Osteocyte (in vitro differentiated cells): ENCODE measurements at regions not wholly inside any gene's neighbourhood (a gene's known extent, or its start where the extent isn't known, plus 50 kb on each side); places are given as distances from the start of the nearest gene placed in this dataset.

Experiments used
- DNase-seq: peaks from one replicate; pipeline ENCODE4 v3.0.0; 2021; ENCODE audit warnings: mixed read lengths; ENCODE audit not compliant: unreplicated experiment; ENCODE audit errors: extremely low spot score
- H3K27ac Mint-ChIP-seq: one replicate; pipeline ENCODE4 v1.8.0; 2021; ENCODE audit warnings: mild to moderate bottlenecking, mixed read lengths; ENCODE audit not compliant: unreplicated experiment
- H3K27me3 Mint-ChIP-seq: one replicate; pipeline ENCODE4 v1.8.0; 2021; ENCODE audit warnings: mixed read lengths; ENCODE audit not compliant: unreplicated experiment
- H3K36me3 Mint-ChIP-seq: one replicate; pipeline ENCODE4 v1.8.0; 2021; ENCODE audit warnings: mixed read lengths; ENCODE audit not compliant: unreplicated experiment
- H3K4me1 Mint-ChIP-seq: one replicate; pipeline ENCODE4 v1.8.0; 2021; ENCODE audit warnings: mixed read lengths; ENCODE audit not compliant: unreplicated experiment
- H3K4me3 Mint-ChIP-seq: one replicate; pipeline ENCODE4 v1.8.0; 2021; ENCODE audit warnings: mild to moderate bottlenecking, moderate library complexity, mixed read lengths; ENCODE audit not compliant: unreplicated experiment
- H3K9me3 Mint-ChIP-seq: one replicate; pipeline ENCODE4 v1.8.0; 2021; ENCODE audit warnings: mixed read lengths; ENCODE audit not compliant: unreplicated experiment
- CTCF ChIP-seq: fragments of 200-600 bp; sonication (generic); IDR thresholded peaks from 2 replicates; pipeline ENCODE4 v1.5.0; 2021; ENCODE audit warnings: antibody characterized with exemption, mild to moderate bottlenecking, moderate library complexity

- peaks cover 23% of the 10 kb centered on the region for H3K27me3 Mint-ChIP-seq
- H3K4me3 Mint-ChIP-seq: no peak overlapping the region
- no peak for DNase-seq
- no peak for TF ChIP-seq CTCF
- no peaks in the 10 kb centered on the region for H3K4me1 Mint-ChIP-seq
- no peaks in the 10 kb centered on the region for H3K9me3 Mint-ChIP-seq
- no peaks in the 10 kb centered on the region for H3K36me3 Mint-ChIP-seq
- no peak overlapping the region for H3K27ac Mint-ChIP-seq
Measured at GRCh38 chr18:61064911-61065310, 268.3 kb upstream of the CDH20 start.

GRCh38 chr18:61076986-61077385 lies 256.2 kb upstream of the CDH20 start:
- no peak overlapping the region for H3K27ac Mint-ChIP-seq
- H3K4me3 Mint-ChIP-seq: no peak overlapping the region
- no peaks in the 10 kb centered on the region for H3K36me3 Mint-ChIP-seq
- TF ChIP-seq CTCF: no peak
- no peak for DNase-seq
- no peaks in the 10 kb centered on the region for H3K4me1 Mint-ChIP-seq
- peaks cover 9% of the 10 kb centered on the region for H3K27me3 Mint-ChIP-seq
- no peaks in the 10 kb centered on the region for H3K9me3 Mint-ChIP-seq

GRCh38 chr18:61079714-61080113 lies 253.5 kb upstream of the CDH20 start:
- no peak overlapping the region for H3K4me3 Mint-ChIP-seq
- no peak for TF ChIP-seq CTCF
- H3K27ac Mint-ChIP-seq: no peak overlapping the region
- peaks cover 15% of the 10 kb centered on the region for H3K27me3 Mint-ChIP-seq
- no peaks in the 10 kb centered on the region for H3K4me1 Mint-ChIP-seq
- DNase-seq: no peak
- no peaks in the 10 kb centered on the region for H3K36me3 Mint-ChIP-seq
- no peaks in the 10 kb centered on the region for H3K9me3 Mint-ChIP-seq

GRCh38 chr18:61080954-61081528 lies 252.2 kb upstream of the CDH20 start:
- Mint-ChIP-seq H3K9me3 (no peaks in the 10 kb centered on the region), H3K27me3 (peaks cover 18% of the 10 kb centered on the region), H3K4me3 (no peak overlapping the region), H3K27ac (no peak overlapping the region), H3K4me1 (no peaks in the 10 kb centered on the region), H3K36me3 (no peaks in the 10 kb centered on the region)
- no peak for TF ChIP-seq CTCF
- DNase-seq: no peak

GRCh38 chr18:61082976-61083630 lies 250.1 kb upstream of the CDH20 start:
- TF ChIP-seq CTCF: no peak
- Mint-ChIP-seq H3K36me3 (no peaks in the 10 kb centered on the region), H3K27me3 (peaks cover 18% of the 10 kb centered on the region), H3K9me3 (no peaks in the 10 kb centered on the region), H3K27ac (no peak overlapping the region), H3K4me3 (no peak overlapping the region), H3K4me1 (no peaks in the 10 kb centered on the region)
- no peak for DNase-seq
